NB4 (cell line): ENCODE measurements at regions not wholly inside any gene's neighbourhood (a gene's known extent, or its start where the extent isn't known, plus 50 kb on each side); places are given as distances from the start of the nearest gene placed in this dataset.

Experiments used
- DNase-seq: peaks from one replicate; pipeline ENCODE4 v3.0.0; 2010; ENCODE audit warnings: low read depth
- H3K4me3 ChIP-seq: one replicate; pipeline ENCODE4 v1.5.1; 2011; ENCODE audit warnings: mild to moderate bottlenecking, low read depth, low read length, moderate library complexity
- CTCF ChIP-seq: IDR thresholded peaks from one replicate; pipeline ENCODE4 v1.5.1; 2012; ENCODE audit warnings: low read depth, low read length
- MYC ChIP-seq: IDR thresholded peaks from 2 replicates; pipeline ENCODE4 v1.6.1; 2011; ENCODE audit warnings: low read depth, low read length
- POLR2A ChIP-seq: IDR thresholded peaks from 2 replicates; pipeline ENCODE4 v1.6.1; 2011; ENCODE audit warnings: mild to moderate bottlenecking; ENCODE audit not compliant: insufficient read length; ENCODE audit errors: extremely low read depth
- TF ChIP-seq, protein P1 (sequence below): IDR thresholded peaks from 2 replicates; pipeline ENCODE4 v1.6.1; 2011; ENCODE audit warnings: low read depth, low read length

GRCh38 chr14:34025325-34026017 is 74.6 kb upstream of the EGLN3 start:
- TF ChIP-seq POLR2A (no peak), MYC (no peak), CTCF (no peak)
- TF ChIP-seq, protein P1, sequence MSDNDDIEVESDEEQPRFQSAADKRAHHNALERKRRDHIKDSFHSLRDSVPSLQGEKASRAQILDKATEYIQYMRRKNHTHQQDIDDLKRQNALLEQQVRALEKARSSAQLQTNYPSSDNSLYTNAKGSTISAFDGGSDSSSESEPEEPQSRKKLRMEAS: no peak
- no peak overlapping the region for H3K4me3 ChIP-seq
- no peak for DNase-seq

DNA sequence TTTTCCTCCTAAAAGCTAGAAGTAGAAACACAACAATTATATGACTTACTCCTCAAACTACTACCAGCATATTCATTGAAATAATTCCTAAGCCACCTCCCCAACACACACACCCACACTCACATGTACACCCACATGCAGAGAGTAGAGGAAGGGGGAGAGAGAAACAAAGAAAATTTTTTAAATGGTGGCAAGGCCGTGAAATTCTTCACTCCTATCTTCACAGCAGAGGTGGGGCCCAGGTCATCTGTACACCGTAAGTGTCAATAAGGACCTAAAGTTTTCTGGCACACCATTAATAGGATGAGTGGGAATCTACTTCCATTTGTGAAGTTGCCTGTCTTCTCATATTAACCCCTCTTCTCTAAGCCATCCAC is 73.9 kb upstream of the EGLN3 start:
- DNase-seq: no peak
- TF ChIP-seq, protein P1: no peak
- no peak for TF ChIP-seq POLR2A
- no peak for TF ChIP-seq MYC
- TF ChIP-seq CTCF: no peak

DNA sequence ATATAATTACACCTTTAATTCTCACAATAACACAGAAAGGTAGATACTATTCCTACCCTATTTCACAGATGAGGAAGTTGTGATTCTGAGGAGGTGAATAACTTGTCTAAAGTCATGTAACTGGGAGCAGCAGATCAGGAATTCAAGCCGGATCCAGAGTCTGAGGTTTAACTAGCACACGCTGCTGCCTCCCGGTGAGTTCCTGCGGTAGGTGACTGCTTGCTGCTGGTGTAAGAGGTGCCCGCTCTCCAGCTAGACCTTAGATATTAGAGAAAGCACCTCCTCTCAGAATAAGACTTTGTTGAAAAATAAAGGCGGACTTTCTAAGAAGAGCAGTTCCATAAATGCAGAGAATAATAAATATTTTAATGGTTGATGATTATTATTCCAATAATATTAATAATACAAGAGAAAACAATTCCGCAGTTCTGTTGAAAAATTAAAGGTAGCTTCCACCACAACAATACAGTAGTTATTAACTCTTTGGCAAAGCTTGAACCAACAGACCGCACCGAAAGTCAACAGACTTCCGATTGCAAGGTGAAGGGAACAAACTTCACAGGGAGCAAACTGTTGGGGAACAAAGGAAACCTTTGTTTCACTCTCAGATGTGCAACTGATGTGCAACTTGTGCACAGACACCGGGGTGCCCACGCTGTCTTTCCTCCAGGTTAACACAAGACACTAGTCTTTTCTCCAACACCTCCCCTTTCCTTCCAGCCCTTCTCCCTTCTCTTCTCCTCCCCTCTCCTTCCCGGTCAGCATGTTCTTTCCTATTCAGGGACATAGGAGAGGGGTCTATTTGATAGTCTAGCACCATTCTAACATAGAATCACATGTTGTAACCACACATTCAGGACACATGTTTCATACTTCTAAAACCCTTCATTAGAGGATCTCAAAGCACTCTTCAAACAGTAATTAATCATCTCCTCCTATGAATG is 73.2 kb upstream of the EGLN3 start:
- no peak for DNase-seq
- H3K4me3 ChIP-seq: no peak overlapping the region
- no peak for TF ChIP-seq POLR2A
- TF ChIP-seq, protein P1: no peak
- no peak for TF ChIP-seq CTCF
- TF ChIP-seq MYC: no peak

More for the DNA sequence above, 73.9 kb upstream of the EGLN3 start:
- H3K4me3 ChIP-seq: no peak overlapping the region

- no peak for TF ChIP-seq MYC
- TF ChIP-seq CTCF: no peak
- TF ChIP-seq, protein P1: no peak
- TF ChIP-seq POLR2A: no peak
- no peak overlapping the region for H3K4me3 ChIP-seq
- DNase-seq: no peak
Measured at GRCh38 chr14:34021096-34021495, 70.2 kb upstream of the EGLN3 start.

- no peak for DNase-seq
- no peak overlapping the region for H3K4me3 ChIP-seq
- TF ChIP-seq, protein P1: no peak
- TF ChIP-seq CTCF (no peak), POLR2A (no peak), MYC (no peak)
Measured at GRCh38 chr14:34020014-34020413, 69.1 kb upstream of the EGLN3 start.
